ENCODE measurements at regions not wholly inside any gene's neighbourhood (a gene's known extent, or its start where the extent isn't known, plus 50 kb on each side); places are given as distances from the start of the nearest gene placed in this dataset.

GRCh38 chr7:17185690-17186070 is 112.8 kb upstream of the AHR start:
- Histone ChIP-seq H3K4me2 (ENCODE audit: control insufficient read depth, extremely low read depth, insufficient read depth, low read depth, low read length) (no peak overlapping the region), H3K9ac (ENCODE audit: control insufficient read depth, extremely low read depth, insufficient read depth, low read length) (no peak overlapping the region)
- FAIRE-seq = no peak

GRCh38 chr7:17186745-17187530 is 111.5 kb upstream of the AHR start:
- no peaks in the 10 kb centered on the region for H3K4me1 ChIP-seq (ENCODE audit: control insufficient read depth, extremely low read depth, insufficient read depth, low read length)
- no peak for FAIRE-seq
- no peak overlapping the region for H3K4me3 ChIP-seq (ENCODE audit: control insufficient read depth in 2 of 3, extremely low read depth in 1 of 3, insufficient read depth in 2 of 3, low read depth in 1 of 3, low read length in 3 of 3)
- H2AFZ ChIP-seq (ENCODE audit: control insufficient read depth, low read length) = no peak overlapping the region
- H3K36me3 ChIP-seq (ENCODE audit: control insufficient read depth in 2 of 2, extremely low read depth in 1 of 2, insufficient read depth in 2 of 2, low read length in 2 of 2) = no peaks in the 10 kb centered on the region
- H3K27me3 ChIP-seq (ENCODE audit: control insufficient read depth, extremely low read depth, insufficient read depth, low read length) = no peaks in the 10 kb centered on the region
- dilution Hi-C loops (cut with MboI; ENCODE audit: extremely low pct_ligation_motif_present, low sequenced_read_pairs) = no loop called here
- H3K79me2 ChIP-seq (ENCODE audit: control insufficient read depth, insufficient read depth, low read length) = no peaks in the 10 kb centered on the region
- H3K4me2 ChIP-seq (ENCODE audit: control insufficient read depth, extremely low read depth, insufficient read depth, low read depth, low read length) = no peak overlapping the region
- no peaks in the 10 kb centered on the region for H3K9me3 ChIP-seq (ENCODE audit: control insufficient read depth, low read depth, low read length)
- DNase-seq (ENCODE audit: low read depth, low spot score) = no peak
- H3K27ac ChIP-seq (ENCODE audit: control insufficient read depth, insufficient read depth, low read length) = no peak overlapping the region
- H3K9me1 ChIP-seq (ENCODE audit: control insufficient read depth, extremely low read depth, insufficient read depth, low read length) = no peaks in the 10 kb centered on the region
- H3K9ac ChIP-seq (ENCODE audit: control insufficient read depth, extremely low read depth, insufficient read depth, low read length) = no peak overlapping the region
- no peaks in the 10 kb centered on the region for H4K20me1 ChIP-seq (ENCODE audit: control insufficient read depth, extremely low read depth, insufficient read depth, low read length)
- TF ChIP-seq CTCF (optimal IDR thresholded peaks at IDR 0.05 in 1 of 3, IDR thresholded peaks at IDR 0.05 in 1 of 3, conservative IDR thresholded peaks at IDR 0.05 in 1 of 3; ENCODE audit: extremely low read depth in 1 of 3, insufficient read depth in 2 of 3, low read length in 3 of 3) = no peak
- TF ChIP-seq EZH2 (IDR thresholded peaks at IDR 0.05; ENCODE audit: low read length) = no peak

More at GRCh38 chr7:17185690-17186070, 112.8 kb upstream of the AHR start:
- no peak overlapping the region for H3K4me3 ChIP-seq (ENCODE audit: control insufficient read depth in 2 of 3, extremely low read depth in 1 of 3, insufficient read depth in 2 of 3, low read depth in 1 of 3, low read length in 3 of 3)
- no peak overlapping the region for H2AFZ ChIP-seq (ENCODE audit: control insufficient read depth, low read length)
- no peaks in the 10 kb centered on the region for H3K36me3 ChIP-seq (ENCODE audit: control insufficient read depth in 2 of 2, extremely low read depth in 1 of 2, insufficient read depth in 2 of 2, low read length in 2 of 2)
- H3K9me3 ChIP-seq (ENCODE audit: control insufficient read depth, low read depth, low read length) = no peaks in the 10 kb centered on the region
- no peaks in the 10 kb centered on the region for H3K27me3 ChIP-seq (ENCODE audit: control insufficient read depth, extremely low read depth, insufficient read depth, low read length)
- no peaks in the 10 kb centered on the region for H3K9me1 ChIP-seq (ENCODE audit: control insufficient read depth, extremely low read depth, insufficient read depth, low read length)
- TF ChIP-seq EZH2 (IDR thresholded peaks at IDR 0.05; ENCODE audit: low read length) (no peak), CTCF (optimal IDR thresholded peaks at IDR 0.05 in 1 of 3, IDR thresholded peaks at IDR 0.05 in 1 of 3, conservative IDR thresholded peaks at IDR 0.05 in 1 of 3; ENCODE audit: extremely low read depth in 1 of 3, insufficient read depth in 2 of 3, low read length in 3 of 3) (no peak)
- H3K4me1 ChIP-seq (ENCODE audit: control insufficient read depth, extremely low read depth, insufficient read depth, low read length) = no peaks in the 10 kb centered on the region
- H3K79me2 ChIP-seq (ENCODE audit: control insufficient read depth, insufficient read depth, low read length) = no peaks in the 10 kb centered on the region
- dilution Hi-C loops (cut with MboI; ENCODE audit: extremely low pct_ligation_motif_present, low sequenced_read_pairs) = no loop called here
- no peak for DNase-seq (ENCODE audit: low read depth, low spot score)
- H3K27ac ChIP-seq (ENCODE audit: control insufficient read depth, insufficient read depth, low read length) = no peak overlapping the region
- no peaks in the 10 kb centered on the region for H4K20me1 ChIP-seq (ENCODE audit: control insufficient read depth, extremely low read depth, insufficient read depth, low read length)

All from keratinocyte (primary cell).